CD14-positive monocyte (primary cell): ENCODE measurements at regions not wholly inside any gene's neighbourhood (a gene's known extent, or its start where the extent isn't known, plus 50 kb on each side); places are given as distances from the start of the nearest gene placed in this dataset.

Experiments
- DNase-seq, 3 donors: peaks; one replicate each; pipeline ENCODE4 v3.0.0-alpha.2; 2011 to 2022
- H2AFZ ChIP-seq: 2 replicates; pipeline ENCODE4 v1.6.0; 2012; ENCODE audit warnings: mild to moderate bottlenecking, low read depth, low read length, inconsistent platforms; ENCODE audit not compliant: insufficient read depth, poor library complexity, severe bottlenecking
- H3K27ac ChIP-seq, 2 donors: 1 replicate in 1 of 2; 2 replicates in 1 of 2; pipeline ENCODE4 v1.5.1; 2012 to 2013; ENCODE audit warnings: low read length in 2 of 2, control low read depth in 1 of 2, inconsistent platforms in 1 of 2, low read depth in 1 of 2, mild to moderate bottlenecking in 1 of 2
- H3K27me3 ChIP-seq, 2 donors: one replicate each; pipeline versions ENCODE4 v1.6.0 to v1.6.1; 2011 to 2013; ENCODE audit warnings: low read length in 2 of 2; ENCODE audit not compliant: control insufficient read depth in 2 of 2, insufficient read depth in 2 of 2
- H3K36me3 ChIP-seq, 2 donors: replicated peaks in 1 of 2; 1 replicate in 1 of 2; 2 replicates in 1 of 2; pipeline versions ENCODE4 v1.5.1 to v1.6.1; 2012 to 2013; ENCODE audit warnings: low read length in 2 of 2, control low read depth in 1 of 2, inconsistent platforms in 1 of 2, mild to moderate bottlenecking in 1 of 2; ENCODE audit not compliant: insufficient read depth in 2 of 2, control insufficient read depth in 1 of 2
- H3K4me1 ChIP-seq, 2 donors: 1 replicate in 1 of 2; 2 replicates in 1 of 2; pipeline versions ENCODE4 v1.5.1 to v1.6.1; 2012 to 2013; ENCODE audit warnings: low read length in 2 of 2, control low read depth in 1 of 2, inconsistent platforms in 1 of 2, mild to moderate bottlenecking in 1 of 2, moderate library complexity in 1 of 2; ENCODE audit not compliant: insufficient read depth in 2 of 2, control insufficient read depth in 1 of 2
- H3K4me2 ChIP-seq: replicated peaks from 2 replicates; pipeline ENCODE3; 2012; ENCODE audit warnings: low read length, moderate library complexity, mild to moderate bottlenecking; ENCODE audit not compliant: poor library complexity, severe bottlenecking; ENCODE audit errors: extremely low read depth
- H3K4me3 ChIP-seq, 3 experiments: fragments of 200-600 bp in 1 of 3; sonication (generic) in 1 of 3; replicated peaks in 1 of 3; 1 replicate in 2 of 3; 2 replicates in 1 of 3; pipeline ENCODE4 v1.5.1; 2011 to 2013; ENCODE audit warnings: low read length in 3 of 3, mild to moderate bottlenecking in 3 of 3, control low read depth in 2 of 3, low read depth in 2 of 3, inconsistent platforms in 1 of 3, moderate library complexity in 1 of 3
- H3K79me2 ChIP-seq: 2 replicates; pipeline ENCODE4 v1.6.0; 2012; ENCODE audit warnings: mild to moderate bottlenecking, control low read depth, inconsistent platforms, low read length, moderate library complexity; ENCODE audit not compliant: insufficient read depth
- H3K9ac ChIP-seq: 2 replicates; pipeline ENCODE4 v1.6.0; 2017; ENCODE audit warnings: low read length, mild to moderate bottlenecking; ENCODE audit not compliant: insufficient read depth, poor library complexity, severe bottlenecking
- H3K9me3 ChIP-seq, 2 donors: replicated peaks in 1 of 2; 1 replicate in 1 of 2; 2 replicates in 1 of 2; pipeline versions ENCODE4 v1.5.1 to v1.6.1; 2012 to 2013; ENCODE audit warnings: low read length in 2 of 2, control low read depth in 1 of 2; ENCODE audit not compliant: control insufficient read depth in 1 of 2, insufficient read depth in 1 of 2
- H4K20me1 ChIP-seq: 2 replicates; pipeline ENCODE4 v1.6.0; 2012; ENCODE audit warnings: mild to moderate bottlenecking, low read length, control low read depth, moderate library complexity; ENCODE audit not compliant: insufficient read depth
- H3K27ac Mint-ChIP-seq, 7 donors: one replicate each; pipeline ENCODE4 v1.8.0; 2020; ENCODE audit warnings: mild to moderate bottlenecking in 7 of 7, mixed read lengths in 7 of 7, moderate library complexity in 6 of 7, inconsistent platforms in 2 of 7
- H3K27me3 Mint-ChIP-seq, 3 donors: one replicate each; pipeline ENCODE4 v1.8.0; 2021 to 2022; ENCODE audit warnings: low read depth in 3 of 3, mild to moderate bottlenecking in 3 of 3, mixed read lengths in 3 of 3, moderate library complexity in 3 of 3, inconsistent platforms in 1 of 3
- H3K36me3 Mint-ChIP-seq, 2 donors: one replicate each; pipeline ENCODE4 v1.8.0; 2020; ENCODE audit warnings: mixed read lengths in 2 of 2, inconsistent platforms in 1 of 2, mild to moderate bottlenecking in 1 of 2
- H3K4me1 Mint-ChIP-seq: one replicate; pipeline ENCODE4 v1.8.0; 2020; ENCODE audit warnings: mild to moderate bottlenecking, mixed read lengths
- H3K4me3 Mint-ChIP-seq, 2 donors: one replicate each; pipeline ENCODE4 v1.8.0; 2020; ENCODE audit warnings: mild to moderate bottlenecking in 2 of 2, mixed read lengths in 2 of 2, moderate library complexity in 1 of 2
- H3K9me3 Mint-ChIP-seq, 7 donors: one replicate each; pipeline ENCODE4 v1.8.0; 2020 to 2022; ENCODE audit warnings: mixed read lengths in 7 of 7, mild to moderate bottlenecking in 6 of 7, moderate library complexity in 6 of 7, inconsistent platforms in 2 of 7
- CTCF ChIP-seq: fragments of 200-600 bp; IDR thresholded peaks from one replicate; pipeline ENCODE4 v1.8.0; 2022; ENCODE audit warnings: antibody characterized with exemption, mild to moderate bottlenecking
- WGBS: methylation state at CpG from one replicate; pipeline ENCODE4 v1.1.5; 2013; ENCODE audit warnings: missing lambda C conversion rate; ENCODE audit not compliant: insufficient coverage; 5-methylcytosine and 5-hydroxymethylcytosine counted together
- intact Hi-C, 2 donors: fragments of 100-400 bp; cut with micrococcal nuclease; formaldehyde crosslinking; loops; one replicate each; pipeline versions ENCODE4 v1.15.0 to v1.15.1; 2023

- H3K27ac ChIP-seq = no peak overlapping the region
- intact Hi-C loops = no loop called here
- H3K36me3 ChIP-seq = no peaks in the 10 kb centered on the region
- Mint-ChIP-seq H3K4me1 (peaks cover 2% of the 10 kb centered on the region), H3K27me3 (peaks cover 0 to 3% (median 0%) of the 10 kb centered on the region in 3 donors), H3K27ac (no peak overlapping the region), H3K36me3 (no peaks in the 10 kb centered on the region), H3K4me3 (no peak overlapping the region), H3K9me3 (peaks cover 2 to 11% (median 7%) of the 10 kb centered on the region in 7 donors)
- DNase-seq = peak in 1 of 3 donors; percentile 5
- H4K20me1 ChIP-seq = no peaks in the 10 kb centered on the region
- no peak overlapping the region for H3K4me3 ChIP-seq
- no peaks in the 10 kb centered on the region for H3K9me3 ChIP-seq
- no peaks in the 10 kb centered on the region for H3K79me2 ChIP-seq
- H3K9ac ChIP-seq = no peak overlapping the region
- TF ChIP-seq CTCF = no peak
- H2AFZ ChIP-seq = no peak overlapping the region
- no CpG with 5 or more reads among the region's 3 CpGs for WGBS
- H3K27me3 ChIP-seq = no peaks in the 10 kb centered on the region
- no peaks in the 10 kb centered on the region for H3K4me1 ChIP-seq
- no peak overlapping the region for H3K4me2 ChIP-seq
Measured at GRCh38 chr2:51510303-51510702, 478.4 kb upstream of the NRXN1 start.

GRCh38 chr2:51505533-51505932 lies 473.6 kb upstream of the NRXN1 start:
- peaks cover 7 to 9% of the 10 kb centered on the region in 2 donors for H3K9me3 ChIP-seq
- DNase-seq = no peak
- no peak overlapping the region for H3K9ac ChIP-seq
- H4K20me1 ChIP-seq = no peaks in the 10 kb centered on the region
- H3K4me3 ChIP-seq = no peak overlapping the region
- H3K4me1 ChIP-seq = no peaks in the 10 kb centered on the region
- Mint-ChIP-seq H3K27ac (no peak overlapping the region), H3K4me3 (no peak overlapping the region), H3K27me3 (peaks cover 0 to 3% (median 0%) of the 10 kb centered on the region in 3 donors), H3K36me3 (no peaks in the 10 kb centered on the region), H3K4me1 (no peaks in the 10 kb centered on the region), H3K9me3 (peaks cover 0 to 11% (median 6%) of the 10 kb centered on the region in 7 donors)
- no peak for TF ChIP-seq CTCF
- H2AFZ ChIP-seq = no peak overlapping the region
- no peaks in the 10 kb centered on the region for H3K79me2 ChIP-seq
- H3K36me3 ChIP-seq = no peaks in the 10 kb centered on the region
- WGBS = 78% methylated on average over 4 of the region's 4 CpGs
- H3K4me2 ChIP-seq = no peak overlapping the region
- intact Hi-C loops = no loop called here
- H3K27me3 ChIP-seq = no peaks in the 10 kb centered on the region
- no peak overlapping the region for H3K27ac ChIP-seq
